ENCODE measurements at regions not wholly inside any gene's neighbourhood (a gene's known extent, or its start where the extent isn't known, plus 50 kb on each side); places are given as distances from the start of the nearest gene placed in this dataset.

DNA sequence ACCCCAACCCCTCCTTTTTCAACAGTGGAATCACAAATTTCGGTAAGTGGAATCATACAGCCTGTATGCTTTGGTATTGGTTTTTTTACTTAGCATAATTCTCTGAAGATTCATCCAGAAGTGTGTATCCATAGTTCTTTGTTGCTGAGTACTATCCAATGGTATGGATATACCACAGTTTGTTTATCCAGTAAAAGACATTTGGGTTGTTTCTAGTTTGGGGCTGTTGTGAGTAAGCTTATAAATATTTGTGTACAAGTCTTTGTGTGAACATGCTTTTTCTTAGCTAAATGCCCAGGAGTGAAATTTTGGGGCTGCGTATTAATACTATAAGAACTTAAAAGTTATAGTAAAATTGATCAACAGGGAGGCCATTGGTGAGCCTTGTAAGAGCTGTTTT lies 57.5 kb upstream of the GC start:
- no peak for DNase-seq (ENCODE audit: extremely low spot score, unreplicated experiment)
- H3K4me1 Mint-ChIP-seq (ENCODE audit: unreplicated experiment) = no peaks in the 10 kb centered on the region
- TF ChIP-seq, protein P1, sequence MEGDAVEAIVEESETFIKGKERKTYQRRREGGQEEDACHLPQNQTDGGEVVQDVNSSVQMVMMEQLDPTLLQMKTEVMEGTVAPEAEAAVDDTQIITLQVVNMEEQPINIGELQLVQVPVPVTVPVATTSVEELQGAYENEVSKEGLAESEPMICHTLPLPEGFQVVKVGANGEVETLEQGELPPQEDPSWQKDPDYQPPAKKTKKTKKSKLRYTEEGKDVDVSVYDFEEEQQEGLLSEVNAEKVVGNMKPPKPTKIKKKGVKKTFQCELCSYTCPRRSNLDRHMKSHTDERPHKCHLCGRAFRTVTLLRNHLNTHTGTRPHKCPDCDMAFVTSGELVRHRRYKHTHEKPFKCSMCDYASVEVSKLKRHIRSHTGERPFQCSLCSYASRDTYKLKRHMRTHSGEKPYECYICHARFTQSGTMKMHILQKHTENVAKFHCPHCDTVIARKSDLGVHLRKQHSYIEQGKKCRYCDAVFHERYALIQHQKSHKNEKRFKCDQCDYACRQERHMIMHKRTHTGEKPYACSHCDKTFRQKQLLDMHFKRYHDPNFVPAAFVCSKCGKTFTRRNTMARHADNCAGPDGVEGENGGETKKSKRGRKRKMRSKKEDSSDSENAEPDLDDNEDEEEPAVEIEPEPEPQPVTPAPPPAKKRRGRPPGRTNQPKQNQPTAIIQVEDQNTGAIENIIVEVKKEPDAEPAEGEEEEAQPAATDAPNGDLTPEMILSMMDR (IDR thresholded peaks at IDR 0.05) = no peak
- no peak overlapping the region for H3K27ac Mint-ChIP-seq (ENCODE audit: unreplicated experiment)
- peaks cover 7% of the 10 kb centered on the region for H3K27me3 Mint-ChIP-seq (ENCODE audit: unreplicated experiment)
- no peaks in the 10 kb centered on the region for H3K36me3 Mint-ChIP-seq (ENCODE audit: unreplicated experiment)
- H3K4me3 Mint-ChIP-seq (ENCODE audit: unreplicated experiment) = no peak overlapping the region
- peaks cover 5% of the 10 kb centered on the region for H3K9me3 Mint-ChIP-seq (ENCODE audit: unreplicated experiment)

DNA sequence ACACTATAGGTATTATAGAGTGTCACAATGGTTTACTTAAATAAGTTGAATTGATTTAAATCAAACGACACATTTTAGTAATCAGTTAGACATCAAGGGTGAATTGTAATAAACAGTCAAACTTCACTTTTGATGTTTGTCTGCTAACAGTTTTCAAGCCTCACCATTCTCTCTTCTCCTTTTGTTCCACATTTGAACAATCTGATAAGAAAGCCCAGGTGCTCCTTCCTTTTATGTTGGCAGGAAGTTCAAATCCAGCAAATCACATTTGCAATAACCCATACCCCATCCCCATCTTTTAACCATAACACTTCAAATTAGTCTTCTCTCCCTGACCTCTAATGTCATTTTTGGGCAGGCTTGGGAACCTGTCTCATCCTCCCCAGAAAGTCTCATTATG lies 63.4 kb upstream of the GC start:
- TF ChIP-seq, protein P1 (IDR thresholded peaks at IDR 0.05) = no peak
- H3K27me3 Mint-ChIP-seq (ENCODE audit: unreplicated experiment) = peaks cover 7% of the 10 kb centered on the region
- H3K9me3 Mint-ChIP-seq (ENCODE audit: unreplicated experiment) = peaks cover 8% of the 10 kb centered on the region
- H3K27ac Mint-ChIP-seq (ENCODE audit: unreplicated experiment) = no peak overlapping the region
- no peaks in the 10 kb centered on the region for H3K4me1 Mint-ChIP-seq (ENCODE audit: unreplicated experiment)
- DNase-seq (ENCODE audit: extremely low spot score, unreplicated experiment) = no peak
- H3K4me3 Mint-ChIP-seq (ENCODE audit: unreplicated experiment) = no peak overlapping the region
- H3K36me3 Mint-ChIP-seq (ENCODE audit: unreplicated experiment) = no peaks in the 10 kb centered on the region

DNA sequence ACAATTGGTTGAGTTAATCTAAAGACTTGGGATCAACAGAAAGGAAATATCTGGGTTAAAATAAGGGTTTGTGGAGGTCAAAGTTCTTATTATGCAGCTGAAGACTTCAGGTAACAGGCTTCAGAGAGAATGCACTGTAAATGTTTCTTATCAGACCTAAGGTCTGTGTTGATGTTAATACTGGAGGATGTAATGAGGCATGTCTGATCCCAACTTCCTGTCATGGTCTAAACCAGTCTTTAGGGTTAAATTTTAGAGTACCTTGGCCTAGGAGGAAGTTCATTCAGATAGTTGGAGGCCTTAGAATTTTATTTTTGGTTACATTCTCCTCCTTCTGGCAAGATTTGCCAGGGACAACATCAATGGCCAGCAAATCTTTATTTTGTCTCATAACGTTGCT lies 72.1 kb upstream of the GC start:
- TF ChIP-seq, protein P1 (IDR thresholded peaks at IDR 0.05) = no peak
- no peaks in the 10 kb centered on the region for H3K9me3 Mint-ChIP-seq (ENCODE audit: unreplicated experiment)
- H3K4me1 Mint-ChIP-seq (ENCODE audit: unreplicated experiment) = no peaks in the 10 kb centered on the region
- no peaks in the 10 kb centered on the region for H3K36me3 Mint-ChIP-seq (ENCODE audit: unreplicated experiment)
- no peak for DNase-seq (ENCODE audit: extremely low spot score, unreplicated experiment)
- H3K4me3 Mint-ChIP-seq (ENCODE audit: unreplicated experiment) = no peak overlapping the region
- no peaks in the 10 kb centered on the region for H3K27me3 Mint-ChIP-seq (ENCODE audit: unreplicated experiment)
- H3K27ac Mint-ChIP-seq (ENCODE audit: unreplicated experiment) = no peak overlapping the region

DNA sequence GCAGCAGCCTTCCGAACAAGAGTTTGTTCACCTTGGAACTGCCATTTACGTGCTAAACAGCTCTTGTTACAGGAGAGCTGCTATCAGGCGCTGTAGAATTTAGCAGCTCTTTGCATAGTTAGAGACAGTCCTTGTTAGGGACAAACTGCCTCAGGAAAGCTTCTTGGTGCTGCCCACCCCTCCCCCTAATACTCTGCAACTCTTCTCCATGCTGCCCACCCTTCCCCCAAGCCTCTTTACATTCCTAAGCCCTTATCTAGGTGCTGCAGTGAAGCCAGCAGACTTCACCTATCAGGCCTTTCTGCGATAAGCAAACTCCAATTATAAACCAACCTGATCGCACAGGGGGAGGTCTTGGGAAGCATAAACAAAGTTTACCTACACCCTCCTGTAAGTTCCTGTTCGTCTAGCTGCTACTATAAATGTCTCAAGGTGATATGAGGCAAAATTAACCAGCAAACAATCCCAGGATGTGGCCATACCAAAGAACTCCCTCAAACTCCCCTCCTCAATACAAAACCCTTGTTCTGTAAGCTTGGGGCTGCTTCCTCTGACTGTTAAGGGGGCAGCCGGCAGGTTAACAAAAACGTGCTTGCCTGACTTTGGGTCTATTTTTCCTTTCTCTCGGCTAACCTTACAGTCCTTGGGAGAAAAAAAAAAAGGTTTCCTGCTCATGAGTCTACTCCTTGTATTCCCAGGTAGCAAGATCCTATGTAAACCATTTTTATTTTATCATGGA lies 74.0 kb upstream of the GC start:
- no peaks in the 10 kb centered on the region for H3K27me3 Mint-ChIP-seq (ENCODE audit: unreplicated experiment)
- no peaks in the 10 kb centered on the region for H3K36me3 Mint-ChIP-seq (ENCODE audit: unreplicated experiment)
- no peaks in the 10 kb centered on the region for H3K4me1 Mint-ChIP-seq (ENCODE audit: unreplicated experiment)
- TF ChIP-seq, protein P1 (IDR thresholded peaks at IDR 0.05) = no peak
- no peak overlapping the region for H3K4me3 Mint-ChIP-seq (ENCODE audit: unreplicated experiment)
- no peak overlapping the region for H3K27ac Mint-ChIP-seq (ENCODE audit: unreplicated experiment)
- DNase-seq (ENCODE audit: extremely low spot score, unreplicated experiment) = no peak
- H3K9me3 Mint-ChIP-seq (ENCODE audit: unreplicated experiment) = peaks cover 4% of the 10 kb centered on the region

DNA sequence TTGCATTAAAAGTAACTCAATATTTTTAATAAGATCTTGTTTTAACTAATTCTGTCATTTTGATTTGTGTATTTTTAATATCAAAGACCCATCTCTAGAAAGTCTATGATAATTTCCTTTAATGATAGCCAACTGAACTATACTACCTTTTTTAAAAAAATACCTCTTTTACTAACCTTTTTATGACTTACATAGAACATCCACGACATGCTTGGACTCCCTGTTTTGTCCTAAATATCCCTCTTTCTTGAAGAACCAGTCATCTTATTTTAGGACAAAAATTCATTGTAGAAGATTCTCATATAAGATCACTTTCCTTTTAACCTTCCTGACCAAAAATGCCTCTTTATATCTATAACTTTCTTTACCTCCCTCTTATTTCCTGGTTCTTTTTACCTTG lies 76.8 kb upstream of the GC start:
- Mint-ChIP-seq H3K4me3 (ENCODE audit: unreplicated experiment) (no peak overlapping the region), H3K27me3 (ENCODE audit: unreplicated experiment) (no peaks in the 10 kb centered on the region), H3K27ac (ENCODE audit: unreplicated experiment) (no peak overlapping the region), H3K9me3 (ENCODE audit: unreplicated experiment) (peaks cover 10% of the 10 kb centered on the region), H3K4me1 (ENCODE audit: unreplicated experiment) (no peaks in the 10 kb centered on the region), H3K36me3 (ENCODE audit: unreplicated experiment) (no peaks in the 10 kb centered on the region)
- TF ChIP-seq, protein P1 (IDR thresholded peaks at IDR 0.05) = no peak
- no peak for DNase-seq (ENCODE audit: extremely low spot score, unreplicated experiment)

Data from osteocyte (in vitro differentiated cells).